Smooth muscle cell of the brain vasculature (primary cell): ENCODE measurements at regions not wholly inside any gene's neighbourhood (a gene's known extent, or its start where the extent isn't known, plus 50 kb on each side); places are given as distances from the start of the nearest gene placed in this dataset.
A peak's percentile ranks its signal among the peaks of the same experiment; 100 is the strongest.

Experiments
- DNase-seq: peaks from one replicate; pipeline ENCODE4 v3.0.0-alpha.2; 2012; ENCODE audit warnings: low read depth, low spot score

DNA sequence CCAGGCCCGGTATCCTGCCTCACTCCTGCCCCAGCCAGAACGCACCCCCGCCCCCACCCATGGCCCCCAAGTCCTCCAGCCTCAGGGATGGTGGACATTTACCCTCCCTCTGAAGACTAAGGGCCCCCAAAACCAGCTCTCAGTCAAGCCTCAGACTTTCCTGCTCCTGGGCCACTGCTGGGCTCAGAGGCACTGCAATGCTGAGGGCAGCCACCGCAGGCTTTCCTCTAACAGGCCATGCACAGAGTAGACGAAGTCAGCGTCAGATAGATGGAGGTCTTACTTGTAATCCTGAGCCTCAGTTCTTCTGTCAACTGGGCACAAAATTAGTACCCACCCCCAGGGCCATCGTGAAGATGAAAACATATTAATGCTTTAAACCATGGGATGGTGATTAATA lies 92.6 kb downstream of the TTC32 start:
- no peak for DNase-seq

DNA sequence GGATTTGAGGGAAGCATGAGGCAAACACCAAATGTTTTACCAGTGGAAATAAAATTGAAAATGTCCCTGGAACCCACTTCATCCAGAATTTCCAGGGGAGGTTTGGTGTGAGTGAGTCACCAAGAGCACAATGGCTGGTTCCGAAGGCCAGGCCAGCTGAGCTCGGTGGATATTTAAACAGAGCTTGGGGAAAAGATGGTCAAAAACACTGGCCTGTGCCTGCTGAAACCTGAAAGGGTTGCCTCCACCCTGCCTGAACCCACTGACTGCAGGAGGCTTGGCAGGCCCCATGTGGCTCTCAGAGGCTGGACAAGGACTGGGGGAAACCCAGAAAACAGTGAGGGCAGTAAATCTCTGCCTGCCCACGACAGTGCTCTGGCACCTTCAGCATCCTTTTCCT lies 93.9 kb downstream of the TTC32 start:
- DNase-seq: no peak

- no peak for DNase-seq
Observed at GRCh38 chr2:19807346-19807745, 94.4 kb downstream of the TTC32 start.

DNA sequence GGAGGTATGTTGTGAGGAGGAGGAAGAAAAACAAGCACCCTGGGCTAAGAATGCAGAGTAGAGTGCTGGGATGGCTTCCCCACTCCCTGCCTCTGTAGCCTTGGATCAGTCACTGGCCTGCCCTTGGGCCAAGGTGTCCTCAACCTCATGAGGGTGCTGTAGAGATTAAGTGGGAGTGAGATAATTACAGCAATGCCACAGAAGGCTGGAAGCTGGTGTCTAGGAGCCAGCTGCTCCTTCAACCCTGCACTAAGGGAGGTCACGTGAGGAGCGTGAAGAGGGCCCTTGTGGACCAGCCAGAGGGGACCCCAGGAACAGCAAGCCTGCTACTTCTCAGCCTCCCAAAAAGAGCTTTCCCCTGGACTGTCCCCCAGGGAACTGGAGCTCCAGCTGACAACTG lies 95.2 kb downstream of the TTC32 start:
- DNase-seq: no peak

- DNase-seq: no peak
Observed at GRCh38 chr2:19806131-19806530, 95.7 kb downstream of the TTC32 start.

DNA sequence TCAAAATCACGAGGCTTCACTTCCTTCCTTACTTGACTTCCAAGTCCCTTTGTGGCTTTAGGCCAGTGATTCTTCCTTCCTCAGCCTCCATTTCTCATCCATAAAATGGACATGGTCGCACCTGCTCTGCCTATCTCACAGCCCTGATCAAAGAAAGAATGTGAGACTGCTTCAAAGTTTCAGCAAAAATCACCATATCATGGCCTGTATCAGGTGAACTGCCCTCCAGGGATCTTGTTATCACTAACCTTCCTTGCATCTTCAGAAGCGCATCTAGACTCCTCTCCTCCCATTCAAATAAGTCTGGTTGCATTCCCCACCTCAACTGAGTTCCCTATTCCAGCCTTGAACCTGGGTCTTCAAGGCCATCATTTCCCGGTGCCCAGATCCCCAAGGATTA lies 96.5 kb downstream of the TTC32 start:
- no peak for DNase-seq

DNA sequence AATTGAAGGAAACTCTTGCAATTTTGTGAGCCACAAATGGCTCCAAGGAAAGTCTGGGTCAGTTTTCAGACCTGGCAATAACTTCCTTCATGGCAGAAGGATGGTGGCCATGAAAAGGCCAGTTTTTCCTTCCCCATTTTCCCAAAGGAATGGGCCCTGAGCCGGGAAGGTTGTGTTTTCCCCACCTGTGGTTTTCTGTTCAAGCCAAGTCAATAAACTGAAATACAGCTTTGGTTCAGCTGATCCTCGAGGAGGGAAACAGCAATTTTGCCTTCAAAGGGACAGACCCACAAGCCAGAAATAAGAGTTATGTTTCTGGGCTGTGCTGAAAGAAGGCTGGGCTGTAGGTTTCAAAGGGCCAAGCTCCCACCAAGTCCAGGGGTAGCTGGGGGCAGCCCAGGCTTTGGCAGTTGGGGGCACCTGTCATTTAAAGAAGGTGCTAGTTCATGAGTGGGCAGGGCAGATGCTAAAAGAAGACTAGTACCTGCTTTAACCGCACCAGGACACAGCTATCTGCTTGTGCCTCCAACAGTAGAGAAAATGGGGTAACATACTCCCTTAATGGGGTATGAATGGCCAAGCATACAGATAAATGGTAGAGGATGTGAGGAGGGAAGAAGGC lies 97.0 kb downstream of the TTC32 start:
- DNase-seq: no peak

GRCh38 chr2:19802086-19802841 lies 99.5 kb downstream of the TTC32 start:
- no peak for DNase-seq

GRCh38 chr2:19801367-19802080 lies 100.3 kb downstream of the TTC32 start:
- DNase-seq: peak; percentile 96

DNA sequence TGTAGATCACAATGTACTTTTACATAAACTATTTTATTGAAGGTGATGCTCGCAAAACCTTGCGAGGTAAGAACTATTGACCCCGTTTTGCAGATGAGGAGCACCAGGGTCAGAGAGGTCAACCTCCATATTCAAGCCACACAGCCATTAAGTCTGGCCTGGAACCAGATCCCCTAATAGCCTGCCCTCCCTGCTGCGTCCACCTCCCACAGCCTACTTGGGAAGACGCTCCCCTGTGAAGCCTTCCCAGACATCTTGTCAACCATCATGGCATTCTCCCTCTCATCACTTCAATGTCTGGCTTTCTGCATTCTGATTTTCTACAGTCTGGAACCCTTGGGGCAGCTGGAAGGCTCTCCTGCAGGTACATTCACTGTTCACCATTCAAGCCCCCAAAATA lies 101.0 kb downstream of the TTC32 start:
- no peak for DNase-seq

DNA sequence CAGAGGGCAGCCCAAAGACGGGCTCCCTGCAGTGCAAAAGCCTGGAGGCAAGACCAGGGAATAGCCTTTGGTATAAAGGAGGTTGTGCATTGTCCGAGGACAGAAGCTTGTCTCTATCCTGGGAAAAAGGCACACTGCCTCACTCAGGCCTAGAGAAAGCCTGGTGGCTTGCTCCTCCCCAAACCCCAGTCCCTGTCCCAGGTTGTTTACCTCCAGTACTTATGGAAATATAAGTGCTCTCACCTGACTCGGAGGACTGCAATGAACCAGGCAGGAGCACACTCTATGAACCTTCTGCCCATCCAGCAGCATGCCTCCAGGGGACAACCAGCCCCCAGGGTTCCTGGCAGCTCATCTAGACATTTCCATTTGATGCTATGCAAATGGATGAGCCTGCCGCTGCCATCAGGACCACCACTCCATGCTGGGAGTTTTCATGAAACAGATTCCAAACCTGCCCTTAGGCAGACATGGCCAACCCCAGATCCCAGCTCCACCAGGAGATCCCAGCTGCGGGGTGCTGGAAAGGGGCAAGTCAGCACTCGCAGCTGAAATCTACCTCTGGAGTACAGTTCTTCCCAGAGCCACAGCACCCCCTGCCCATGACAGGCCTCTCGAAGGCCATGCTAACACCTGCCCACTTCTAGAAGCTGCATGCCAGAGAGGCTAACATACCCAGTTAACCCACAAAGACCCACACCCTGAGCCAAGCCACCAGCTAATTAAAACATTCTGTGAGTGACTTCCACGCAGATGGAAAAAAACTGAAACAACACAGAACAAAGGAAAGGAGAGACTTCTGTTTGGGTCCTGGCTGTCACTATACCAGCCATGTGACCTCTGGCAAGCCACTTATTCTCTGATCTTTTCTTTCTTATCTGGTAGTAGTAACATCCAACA lies 101.7 kb downstream of the TTC32 start:
- DNase-seq: no peak

- DNase-seq: no peak
Observed at GRCh38 chr2:19797871-19798270, 103.9 kb downstream of the TTC32 start.

DNA sequence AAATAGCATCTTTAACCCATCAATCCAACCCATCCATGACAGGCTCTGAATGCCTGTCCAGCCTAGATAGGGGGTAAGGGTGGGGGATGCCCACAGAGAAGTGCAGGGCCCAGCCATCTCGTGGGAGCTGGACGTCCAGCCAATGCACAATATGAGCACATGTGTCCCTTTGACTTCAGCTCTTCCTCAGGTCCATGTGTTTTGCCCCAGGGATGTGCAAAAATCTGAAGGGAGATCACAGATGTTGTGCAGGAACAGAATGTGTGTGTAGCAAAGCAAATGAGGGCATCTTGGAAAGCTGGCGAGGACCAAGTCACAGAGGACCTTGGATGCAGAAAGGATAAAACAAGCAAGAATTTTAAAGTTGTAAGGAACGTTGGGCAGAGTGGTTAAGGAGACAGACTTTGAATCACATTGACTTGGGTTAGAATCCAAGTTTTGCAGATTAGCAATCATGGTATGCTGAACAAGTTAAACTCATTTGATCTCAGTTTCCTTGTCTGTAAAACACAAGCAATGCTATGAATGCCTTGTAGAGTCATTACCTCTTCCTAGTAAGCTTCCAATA lies 104.5 kb downstream of the TTC32 start:
- DNase-seq: no peak

- no peak for DNase-seq
Observed at GRCh38 chr2:19796035-19796695, 105.6 kb downstream of the TTC32 start.

GRCh38 chr2:19793132-19793750 lies 108.5 kb downstream of the TTC32 start:
- DNase-seq: no peak

GRCh38 chr2:19790291-19790690 lies 111.5 kb downstream of the TTC32 start:
- no peak for DNase-seq

DNA sequence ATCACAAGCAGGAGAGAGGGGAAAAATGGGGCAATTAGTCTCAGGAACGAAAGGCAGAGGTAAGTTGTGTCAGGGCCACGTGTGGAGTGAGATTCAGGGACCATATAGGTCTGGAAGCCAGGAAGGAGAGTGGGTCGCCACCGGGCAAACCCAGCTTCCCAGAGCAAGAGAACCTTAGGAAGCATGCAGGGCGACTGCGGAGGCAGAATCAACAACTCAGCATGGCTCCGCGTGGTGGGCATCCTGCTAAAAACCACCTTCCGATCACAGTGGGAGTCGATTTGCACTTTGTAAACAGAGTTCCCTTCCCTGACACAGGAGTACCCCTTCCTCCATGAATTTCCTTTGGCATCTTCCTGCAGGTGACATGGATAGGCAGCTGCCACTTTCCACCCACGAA lies 114.6 kb downstream of the TTC32 start:
- no peak for DNase-seq

- no peak for DNase-seq
Observed at GRCh38 chr2:19786408-19787058, 115.2 kb downstream of the TTC32 start.

GRCh38 chr2:19785867-19786266 lies 115.9 kb downstream of the TTC32 start:
- no peak for DNase-seq

- no peak for DNase-seq
Observed at GRCh38 chr2:19785447-19785846, 116.3 kb downstream of the TTC32 start.
